NCI-H1092 treated with DMSO at 0.1 percent for 48 hours (cell line): ENCODE measurements at regions not wholly inside any gene's neighbourhood (a gene's known extent, or its start where the extent isn't known, plus 50 kb on each side); places are given as distances from the start of the nearest gene placed in this dataset.

Experiments used
- DNase-seq: peaks from one replicate; lab custom pipeline; 2025; lab: John Stamatoyannopoulos, UW

GRCh38 chr6:170483413-170483812 is 69.7 kb downstream of the PSMB1 start:
- no peak for DNase-seq

GRCh38 chr6:170480050-170480692 is 72.9 kb downstream of the PSMB1 start:
- DNase-seq: peak; percentile 93

GRCh38 chr6:170476360-170476759 is 76.7 kb downstream of the PSMB1 start:
- DNase-seq: no peak

GRCh38 chr6:170475118-170475517 is 78.0 kb downstream of the PSMB1 start:
- no peak for DNase-seq

GRCh38 chr6:170473801-170474200 is 79.3 kb downstream of the PSMB1 start:
- no peak for DNase-seq

- DNase-seq: peak; percentile 56
These were observed 79.8 kb downstream of the PSMB1 start for GRCh38 chr6:170473301-170473717.

- DNase-seq: no peak
These were observed 81.6 kb downstream of the PSMB1 start for GRCh38 chr6:170471491-170471890.

- DNase-seq: no peak
These were observed 82.4 kb downstream of the PSMB1 start for GRCh38 chr6:170470734-170471133.

GRCh38 chr6:170464524-170464979 is 88.6 kb downstream of the PSMB1 start:
- no peak for DNase-seq

GRCh38 chr6:170464080-170464479 is 89.0 kb downstream of the PSMB1 start:
- DNase-seq: no peak

GRCh38 chr6:170463101-170463721 is 89.9 kb downstream of the PSMB1 start:
- no peak for DNase-seq

- peak; percentile 47 for DNase-seq
These were observed 90.6 kb downstream of the PSMB1 start for GRCh38 chr6:170462366-170463020.

GRCh38 chr6:170461556-170462365 is 91.3 kb downstream of the PSMB1 start:
- no peak for DNase-seq

- no peak for DNase-seq
These were observed 92.0 kb downstream of the PSMB1 start for GRCh38 chr6:170461111-170461510.

GRCh38 chr6:170460641-170461040 is 92.5 kb downstream of the PSMB1 start:
- DNase-seq: no peak

GRCh38 chr6:170459451-170459850 is 93.7 kb downstream of the PSMB1 start:
- no peak for DNase-seq

- DNase-seq: no peak
These were observed 96.0 kb downstream of the PSMB1 start for GRCh38 chr6:170456886-170457698.
